HEK293 (cell line): ENCODE measurements at regions not wholly inside any gene's neighbourhood (a gene's known extent, or its start where the extent isn't known, plus 50 kb on each side); places are given as distances from the start of the nearest gene placed in this dataset.

ENCODE experiments used
- CTCF ChIA-PET: fragments of 350-600 bp; formaldehyde crosslinking; extraction: SDS; loops from one replicate; lab custom pipeline; 2021; ENCODE audit warnings: antibody characterized with exemption; lab: Yijun Ruan, JAX
- POLR2A ChIA-PET: fragments of 300-600 bp; formaldehyde crosslinking; extraction: SDS; loops from one replicate; lab custom pipeline; 2020; ENCODE audit warnings: antibody characterized with exemption, inconsistent platforms; lab: Yijun Ruan, JAX
- H3K27ac ChIP-seq: fragments of 200-500 bp; sonication (Bioruptor generic); 2 replicates; pipeline ENCODE4 v1.5.1; 2014; ENCODE audit warnings: low read depth, low read length, control low read depth, inconsistent platforms; ENCODE audit errors: extremely low read depth
- H3K36me3 ChIP-seq, 2 experiments: fragments of 200-500 bp in 1 of 2; sonication (Bioruptor generic) in 1 of 2; 1 replicate in 1 of 2; 2 replicates in 1 of 2; pipeline ENCODE4 v1.5.1; 2014 to 2017; ENCODE audit warnings: inconsistent platforms in 2 of 2, low read length in 2 of 2; ENCODE audit not compliant: control insufficient read depth in 2 of 2, insufficient read depth in 1 of 2
- H3K4me1 ChIP-seq: fragments of 200-500 bp; sonication (Bioruptor generic); 2 replicates; pipeline ENCODE4 v1.5.1; 2014; ENCODE audit warnings: mild to moderate bottlenecking, low read length, inconsistent platforms; ENCODE audit not compliant: control insufficient read depth, insufficient read depth
- H3K4me3 ChIP-seq: 2 replicates; pipeline ENCODE4 v1.5.1; 2011; ENCODE audit warnings: low read depth, mild to moderate bottlenecking, control low read depth, low read length, moderate library complexity
- H3K9me3 ChIP-seq: fragments of 200-500 bp; sonication (Bioruptor generic); 2 replicates; pipeline ENCODE4 v1.5.1; 2014; ENCODE audit warnings: low read depth, low read length, inconsistent platforms; ENCODE audit not compliant: control insufficient read depth, insufficient read depth
- HOXA7 ChIP-seq: sonication (generic); formaldehyde crosslinking; IDR thresholded peaks from 2 replicates; pipeline ENCODE4 v1.8.1; 2022; ENCODE audit warnings: missing genetic modification reagents, borderline replicate concordance
- KLF7 ChIP-seq: fragments of 450-650 bp; formaldehyde crosslinking; IDR thresholded peaks from 2 replicates; pipeline ENCODE4 v1.5.1; 2016; ENCODE audit warnings: missing biosample characterization, missing genetic modification characterization, borderline replicate concordance
- PRDM2 ChIP-seq: fragments of 450-650 bp; formaldehyde crosslinking; IDR thresholded peaks from 2 replicates; pipeline ENCODE4 v1.5.1; 2016; ENCODE audit warnings: missing biosample characterization, missing genetic modification characterization, borderline replicate concordance
- SALL2 ChIP-seq: fragments of 450-650 bp; formaldehyde crosslinking; IDR thresholded peaks from 2 replicates; pipeline ENCODE4 v1.5.0; 2017; ENCODE audit warnings: missing biosample characterization, mild to moderate bottlenecking, missing genetic modification characterization, borderline replicate concordance
- SP7 ChIP-seq: fragments of 450-650 bp; formaldehyde crosslinking; IDR thresholded peaks from 2 replicates; pipeline ENCODE4 v1.5.1; 2016; ENCODE audit warnings: missing biosample characterization, missing genetic modification characterization
- YY2 ChIP-seq: fragments of 450-650 bp; formaldehyde crosslinking; IDR thresholded peaks from 2 replicates; pipeline ENCODE4 v1.5.1; 2016; ENCODE audit warnings: missing biosample characterization, missing genetic modification characterization
- ZNF138 ChIP-seq: fragments of 450-650 bp; formaldehyde crosslinking; IDR thresholded peaks from 2 replicates; pipeline ENCODE4 v1.5.1; 2016; ENCODE audit warnings: missing biosample characterization, missing genetic modification characterization, borderline replicate concordance
- ZNF248 ChIP-seq: fragments of 450-650 bp; formaldehyde crosslinking; IDR thresholded peaks from 2 replicates; pipeline ENCODE4 v1.5.1; 2017; ENCODE audit warnings: missing biosample characterization, missing genetic modification characterization
- ZNF274 ChIP-seq, 2 experiments: fragments of 200-500 bp in 1 of 2; fragments of 450-650 bp in 1 of 2; sonication (Bioruptor generic) in 1 of 2; formaldehyde crosslinking in 1 of 2; IDR thresholded peaks; 2 replicates each; pipeline versions ENCODE4 v1.5.1 to v1.6.1; 2014 to 2016; ENCODE audit warnings: borderline replicate concordance in 1 of 2, inconsistent platforms in 1 of 2, low read length in 1 of 2, missing biosample characterization in 1 of 2, missing genetic modification characterization in 1 of 2
- ZNF280C ChIP-seq: fragments of 450-650 bp; formaldehyde crosslinking; IDR thresholded peaks from 2 replicates; pipeline ENCODE4 v1.5.1; 2016; ENCODE audit warnings: missing biosample characterization, missing genetic modification characterization
- ZNF48 ChIP-seq: fragments of 450-650 bp; formaldehyde crosslinking; IDR thresholded peaks from 2 replicates; pipeline ENCODE4 v1.5.1; 2016; ENCODE audit warnings: missing biosample characterization, missing genetic modification characterization
- ZNF488 ChIP-seq: fragments of 450-650 bp; formaldehyde crosslinking; IDR thresholded peaks from 2 replicates; pipeline ENCODE4 v1.5.1; 2016; ENCODE audit warnings: missing biosample characterization, missing genetic modification characterization
- ZNF510 ChIP-seq: fragments of 450-650 bp; formaldehyde crosslinking; IDR thresholded peaks from 2 replicates; pipeline ENCODE4 v1.5.1; 2018; ENCODE audit warnings: mild to moderate bottlenecking, missing genetic modification characterization, missing biosample characterization; ENCODE audit not compliant: insufficient replicate concordance
- ZNF626 ChIP-seq: fragments of 450-650 bp; sonication (Bioruptor Pico); formaldehyde crosslinking; IDR thresholded peaks from 2 replicates; pipeline ENCODE4 v1.5.1; 2018; ENCODE audit warnings: missing biosample characterization, missing genetic modification characterization, inconsistent platforms
- ZNF629 ChIP-seq: fragments of 450-650 bp; formaldehyde crosslinking; IDR thresholded peaks from 2 replicates; pipeline ENCODE4 v1.5.1; 2017; ENCODE audit warnings: missing biosample characterization, missing genetic modification characterization
- ZNF664 ChIP-seq: fragments of 450-650 bp; formaldehyde crosslinking; IDR thresholded peaks from 2 replicates; pipeline ENCODE4 v1.5.1; 2016; ENCODE audit warnings: missing biosample characterization, missing genetic modification characterization
- ZNF692 ChIP-seq: fragments of 450-650 bp; formaldehyde crosslinking; IDR thresholded peaks from 2 replicates; pipeline ENCODE4 v1.5.1; 2016; ENCODE audit warnings: missing biosample characterization, missing genetic modification characterization
- ZNF76 ChIP-seq: fragments of 450-650 bp; formaldehyde crosslinking; IDR thresholded peaks from 2 replicates; pipeline ENCODE4; 2016; ENCODE audit warnings: low read depth, missing biosample characterization, missing genetic modification characterization, borderline replicate concordance
- TF ChIP-seq, protein P1 (sequence below): fragments of 450-650 bp; IDR thresholded peaks from 2 replicates; pipeline ENCODE4 v1.5.1; 2018; ENCODE audit warnings: missing biosample characterization, mild to moderate bottlenecking, missing genetic modification characterization
- TF ChIP-seq, protein P2 (sequence below): fragments of 450-650 bp; formaldehyde crosslinking; IDR thresholded peaks from 2 replicates; pipeline ENCODE4 v1.5.1; 2016; ENCODE audit warnings: missing biosample characterization, missing genetic modification characterization

DNA sequence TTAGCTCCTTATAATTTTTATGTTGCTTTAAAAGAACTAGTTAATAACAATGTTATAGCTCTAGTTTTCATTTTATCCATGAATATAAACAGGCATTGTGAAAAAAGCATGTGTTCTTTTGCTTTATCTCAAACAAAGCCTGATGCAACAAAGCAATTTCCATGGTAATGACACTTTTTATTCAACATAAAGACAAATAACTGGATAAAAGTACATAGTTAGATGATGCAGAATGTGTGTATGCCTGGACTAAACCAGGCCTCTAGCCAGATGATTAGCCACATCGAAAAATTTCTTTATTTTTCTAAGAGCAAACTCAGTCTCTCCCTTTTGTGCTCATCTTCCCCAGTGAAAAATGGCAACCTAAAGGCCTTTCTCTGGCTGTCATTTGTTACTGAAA, 125.6 kb upstream of the TARS1 start (continued):
- TF ChIP-seq ZNF76 (tag by site-specific recombination) (no peak), ZNF248 (tag by site-specific recombination) (no peak)
- TF ChIP-seq, protein P1, sequence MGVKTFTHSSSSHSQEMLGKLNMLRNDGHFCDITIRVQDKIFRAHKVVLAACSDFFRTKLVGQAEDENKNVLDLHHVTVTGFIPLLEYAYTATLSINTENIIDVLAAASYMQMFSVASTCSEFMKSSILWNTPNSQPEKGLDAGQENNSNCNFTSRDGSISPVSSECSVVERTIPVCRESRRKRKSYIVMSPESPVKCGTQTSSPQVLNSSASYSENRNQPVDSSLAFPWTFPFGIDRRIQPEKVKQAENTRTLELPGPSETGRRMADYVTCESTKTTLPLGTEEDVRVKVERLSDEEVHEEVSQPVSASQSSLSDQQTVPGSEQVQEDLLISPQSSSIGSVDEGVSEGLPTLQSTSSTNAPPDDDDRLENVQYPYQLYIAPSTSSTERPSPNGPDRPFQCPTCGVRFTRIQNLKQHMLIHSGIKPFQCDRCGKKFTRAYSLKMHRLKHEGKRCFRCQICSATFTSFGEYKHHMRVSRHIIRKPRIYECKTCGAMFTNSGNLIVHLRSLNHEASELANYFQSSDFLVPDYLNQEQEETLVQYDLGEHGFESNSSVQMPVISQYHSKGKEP (tag by site-specific recombination) = no peak

DNA sequence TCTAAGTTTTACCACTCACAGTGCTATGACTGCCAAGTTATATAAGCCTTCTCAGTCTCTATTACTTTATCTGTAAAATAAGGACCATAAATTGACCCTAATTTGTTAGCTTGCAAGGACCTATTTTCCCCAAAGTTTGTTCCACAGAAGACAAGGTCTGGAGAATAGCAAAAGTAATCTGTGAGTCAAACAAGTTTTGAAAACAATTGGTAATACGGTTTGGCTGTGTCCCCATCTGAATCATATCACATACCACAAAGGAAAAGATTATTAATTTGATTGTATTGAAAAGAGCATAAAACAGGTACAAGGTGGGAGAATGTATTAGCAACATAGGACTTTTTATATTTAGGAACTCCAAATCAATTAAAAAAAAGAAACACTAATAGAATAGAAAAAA, 124.0 kb upstream of the TARS1 start:
- no peak for TF ChIP-seq KLF7 (tag by site-specific recombination)
- TF ChIP-seq ZNF76 (tag by site-specific recombination) = no peak
- TF ChIP-seq SP7 (tag by site-specific recombination) = no peak
- no peak for TF ChIP-seq ZNF280C (tag by site-specific recombination)
- TF ChIP-seq HOXA7 (CRISPR knock-in tag) = no peak
- TF ChIP-seq, protein P2, sequence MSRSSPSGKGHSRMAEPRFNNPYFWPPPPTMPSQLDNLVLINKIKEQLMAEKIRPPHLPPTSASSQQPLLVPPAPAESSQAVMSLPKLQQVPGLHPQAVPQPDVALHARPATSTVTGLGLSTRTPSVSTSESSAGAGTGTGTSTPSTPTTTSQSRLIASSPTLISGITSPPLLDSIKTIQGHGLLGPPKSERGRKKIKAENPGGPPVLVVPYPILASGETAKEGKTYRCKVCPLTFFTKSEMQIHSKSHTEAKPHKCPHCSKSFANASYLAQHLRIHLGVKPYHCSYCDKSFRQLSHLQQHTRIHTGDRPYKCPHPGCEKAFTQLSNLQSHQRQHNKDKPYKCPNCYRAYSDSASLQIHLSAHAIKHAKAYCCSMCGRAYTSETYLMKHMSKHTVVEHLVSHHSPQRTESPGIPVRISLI (tag by site-specific recombination) = no peak
- no peak for TF ChIP-seq ZNF629
- TF ChIP-seq ZNF274 (IDR thresholded peaks at IDR 0.05; ENCODE audit: low read length) = no peak
- no peak for TF ChIP-seq ZNF274 (tag by site-specific recombination; IDR thresholded peaks at IDR 0.05; ENCODE audit: borderline replicate concordance)
- TF ChIP-seq ZNF692 (tag by site-specific recombination) = no peak
- TF ChIP-seq PRDM2 (tag by site-specific recombination) = no peak
- TF ChIP-seq ZNF138 (tag by site-specific recombination) = no peak
- TF ChIP-seq ZNF664 (tag by site-specific recombination) = no peak
- TF ChIP-seq ZNF48 (tag by site-specific recombination) = no peak
- no peak for TF ChIP-seq ZNF626 (tag by site-specific recombination)
- no peak for TF ChIP-seq ZNF510 (tag by site-specific recombination)
- no peak for TF ChIP-seq ZNF488
- no peak for TF ChIP-seq YY2
- TF ChIP-seq SALL2 (tag by site-specific recombination) = no peak
- TF ChIP-seq, all 188 proteins: peak for 0
- POLR2A ChIA-PET = no interaction called here
- Histone ChIP-seq H3K27ac (no peak overlapping the region), H3K4me1 (no peaks in the 10 kb centered on the region), H3K36me3 (no peaks in the 10 kb centered on the region), H3K4me3 (no peak overlapping the region), H3K9me3 (no peaks in the 10 kb centered on the region)
- CTCF ChIA-PET = no interaction called here
